HL-60 (cell line): ENCODE measurements at regions not wholly inside any gene's neighbourhood (a gene's known extent, or its start where the extent isn't known, plus 50 kb on each side); places are given as distances from the start of the nearest gene placed in this dataset.
"Not testable (repeated sequence)": the region's sequence is repeated elsewhere in the genome, so short reads cannot be mapped to it uniquely, and the experiment has no call there.

Experiments used
- CTCF ChIP-seq: IDR thresholded peaks from one replicate; pipeline ENCODE4 v1.5.1; 2011; ENCODE audit warnings: low read length, control low read depth, inconsistent platforms; ENCODE audit not compliant: insufficient read depth
- GABPA ChIP-seq: IDR thresholded peaks from 2 replicates; pipeline ENCODE4 v1.6.1; 2012; ENCODE audit warnings: low read depth

GRCh38 chr1:146777826-146778602 lies 160.1 kb upstream of the NBPF12 start:
- not testable (repeated sequence) for TF ChIP-seq CTCF, GABPA
